ENCODE measurements at regions not wholly inside any gene's neighbourhood (a gene's known extent, or its start where the extent isn't known, plus 50 kb on each side); places are given as distances from the start of the nearest gene placed in this dataset.

DNA sequence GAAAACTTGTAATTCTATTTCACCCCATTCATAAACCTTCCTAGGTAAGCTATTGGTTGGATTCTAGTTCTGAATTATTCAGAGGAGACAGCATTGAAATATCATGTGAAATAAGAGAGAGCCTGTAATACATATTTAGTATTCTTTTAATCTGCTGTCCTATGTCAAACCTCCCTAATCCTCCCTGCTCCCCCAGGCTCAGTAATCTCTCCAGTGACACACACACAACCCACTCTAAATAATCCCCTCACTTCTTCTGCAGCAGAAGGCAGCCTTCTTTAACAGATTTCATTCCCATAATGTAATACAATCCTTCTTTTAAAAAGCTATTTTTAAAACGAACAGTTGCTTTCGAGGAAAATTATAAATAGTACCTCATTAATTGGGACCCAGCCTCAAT, 639.7 kb upstream of the AUTS2 start:
- Histone ChIP-seq H3K9me3 (no peaks in the 10 kb centered on the region), H3K4me3 (no peak overlapping the region), H3K4me1 (replicated peaks) (no peaks in the 10 kb centered on the region), H3K36me3 (no peaks in the 10 kb centered on the region), H3K27ac (no peak overlapping the region), H3K27me3 (replicated peaks; ENCODE audit: insufficient read depth) (no peaks in the 10 kb centered on the region)
- DNase-seq (ENCODE audit: low spot score): no peak
- intact Hi-C loops (cut with DNase I): no loop called here
- WGBS: 39% methylated on average over 2 of the region's 2 CpGs
- TF ChIP-seq POLR2AphosphoS5 (IDR thresholded peaks at IDR 0.05) (no peak), POLR2A (IDR thresholded peaks at IDR 0.05) (no peak)
- TF ChIP-seq, protein P1, sequence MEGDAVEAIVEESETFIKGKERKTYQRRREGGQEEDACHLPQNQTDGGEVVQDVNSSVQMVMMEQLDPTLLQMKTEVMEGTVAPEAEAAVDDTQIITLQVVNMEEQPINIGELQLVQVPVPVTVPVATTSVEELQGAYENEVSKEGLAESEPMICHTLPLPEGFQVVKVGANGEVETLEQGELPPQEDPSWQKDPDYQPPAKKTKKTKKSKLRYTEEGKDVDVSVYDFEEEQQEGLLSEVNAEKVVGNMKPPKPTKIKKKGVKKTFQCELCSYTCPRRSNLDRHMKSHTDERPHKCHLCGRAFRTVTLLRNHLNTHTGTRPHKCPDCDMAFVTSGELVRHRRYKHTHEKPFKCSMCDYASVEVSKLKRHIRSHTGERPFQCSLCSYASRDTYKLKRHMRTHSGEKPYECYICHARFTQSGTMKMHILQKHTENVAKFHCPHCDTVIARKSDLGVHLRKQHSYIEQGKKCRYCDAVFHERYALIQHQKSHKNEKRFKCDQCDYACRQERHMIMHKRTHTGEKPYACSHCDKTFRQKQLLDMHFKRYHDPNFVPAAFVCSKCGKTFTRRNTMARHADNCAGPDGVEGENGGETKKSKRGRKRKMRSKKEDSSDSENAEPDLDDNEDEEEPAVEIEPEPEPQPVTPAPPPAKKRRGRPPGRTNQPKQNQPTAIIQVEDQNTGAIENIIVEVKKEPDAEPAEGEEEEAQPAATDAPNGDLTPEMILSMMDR (IDR thresholded peaks at IDR 0.05): no peak

DNA sequence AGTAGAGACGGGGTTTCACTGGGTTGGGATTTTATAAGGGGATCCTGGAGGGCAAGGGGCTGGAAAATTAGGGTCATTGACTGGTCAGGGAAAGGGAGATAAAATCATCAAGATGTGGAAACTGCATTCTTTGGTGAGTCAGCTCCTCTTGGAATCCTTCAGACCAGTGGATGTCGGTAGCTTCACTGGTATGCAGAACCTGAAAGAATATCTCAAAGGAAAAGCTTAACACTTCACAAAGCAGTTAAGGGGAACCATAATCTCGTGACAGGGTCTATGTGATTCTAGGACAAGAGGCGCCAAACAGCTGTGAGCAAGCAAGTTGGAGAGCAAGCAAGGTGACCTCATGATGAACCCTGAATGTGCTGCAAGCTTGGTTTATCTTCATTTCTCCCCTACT, 634.7 kb upstream of the AUTS2 start:
- TF ChIP-seq, protein P1 (IDR thresholded peaks at IDR 0.05): no peak
- no peak for TF ChIP-seq POLR2A (IDR thresholded peaks at IDR 0.05)
- Histone ChIP-seq H3K4me3 (no peak overlapping the region), H3K27ac (no peak overlapping the region), H3K36me3 (no peaks in the 10 kb centered on the region), H3K4me1 (replicated peaks) (no peaks in the 10 kb centered on the region), H3K9me3 (no peaks in the 10 kb centered on the region), H3K27me3 (replicated peaks; ENCODE audit: insufficient read depth) (no peaks in the 10 kb centered on the region)
- intact Hi-C loops (cut with DNase I): no loop called here
- DNase-seq (ENCODE audit: low spot score): no peak
- WGBS: 53% methylated on average over 4 of the region's 4 CpGs

DNA sequence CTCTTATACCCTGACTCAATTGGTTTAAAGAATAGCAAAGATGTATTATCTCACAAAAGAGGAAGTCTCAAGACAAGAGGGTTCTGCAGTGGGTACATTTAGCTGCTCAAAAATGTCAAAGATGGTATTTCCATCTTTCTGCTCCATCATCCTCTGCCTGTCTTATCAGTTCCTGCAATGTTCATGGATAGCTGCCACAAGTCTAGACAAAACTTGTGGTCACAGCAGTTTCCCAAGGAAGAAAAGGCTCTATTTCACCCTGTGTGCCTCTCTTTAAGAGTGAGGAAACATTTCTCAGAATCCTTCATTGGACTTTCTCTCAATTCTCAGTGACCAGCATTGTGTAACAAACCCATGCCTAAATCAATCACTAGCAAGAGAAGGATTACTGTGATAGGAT, 634.2 kb upstream of the AUTS2 start:
- no peaks in the 10 kb centered on the region for H3K9me3 ChIP-seq

DNA sequence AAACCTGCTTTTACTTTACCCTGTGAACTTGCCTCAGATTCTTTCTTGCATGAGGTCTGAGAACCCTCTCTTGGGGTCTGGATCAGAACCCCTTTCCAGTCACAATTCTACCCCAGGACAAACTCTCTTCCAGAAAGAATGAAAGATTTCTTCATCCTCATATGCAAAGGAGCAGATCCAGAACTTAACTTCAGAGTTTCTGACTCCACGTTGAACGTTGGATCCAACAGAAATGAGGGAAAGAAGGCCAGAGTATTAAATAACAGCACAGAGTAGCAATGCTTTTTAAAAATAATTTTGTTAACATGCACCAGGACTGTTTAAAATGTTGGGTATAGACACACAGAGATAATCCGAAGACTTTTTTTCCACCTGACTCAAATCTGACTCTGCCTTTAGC, 632.9 kb upstream of the AUTS2 start:
- H3K9me3 ChIP-seq: no peaks in the 10 kb centered on the region
- no peaks in the 10 kb centered on the region for H3K27me3 ChIP-seq (replicated peaks; ENCODE audit: insufficient read depth)
- no peaks in the 10 kb centered on the region for H3K36me3 ChIP-seq
- TF ChIP-seq, protein P1 (IDR thresholded peaks at IDR 0.05): no peak
- no peak for TF ChIP-seq POLR2AphosphoS5 (IDR thresholded peaks at IDR 0.05)
- no peak for TF ChIP-seq POLR2A (IDR thresholded peaks at IDR 0.05)
- no peaks in the 10 kb centered on the region for H3K4me1 ChIP-seq (replicated peaks)
- no peak overlapping the region for H3K4me3 ChIP-seq
- no peak for DNase-seq (ENCODE audit: low spot score)
- intact Hi-C loops (cut with DNase I): no loop called here
- WGBS: 75% methylated on average over 3 of the region's 3 CpGs
- H3K27ac ChIP-seq: no peak overlapping the region

More for the DNA sequence above, 634.2 kb upstream of the AUTS2 start:
- DNase-seq (ENCODE audit: low spot score): no peak
- Histone ChIP-seq H3K27me3 (replicated peaks; ENCODE audit: insufficient read depth) (no peaks in the 10 kb centered on the region), H3K4me3 (no peak overlapping the region), H3K27ac (no peak overlapping the region), H3K36me3 (no peaks in the 10 kb centered on the region), H3K4me1 (replicated peaks) (no peaks in the 10 kb centered on the region)
- intact Hi-C loops (cut with DNase I): no loop called here
- TF ChIP-seq POLR2AphosphoS5 (IDR thresholded peaks at IDR 0.05): no peak
- no peak for TF ChIP-seq POLR2A (IDR thresholded peaks at IDR 0.05)
- TF ChIP-seq, protein P1 (IDR thresholded peaks at IDR 0.05): no peak

DNA sequence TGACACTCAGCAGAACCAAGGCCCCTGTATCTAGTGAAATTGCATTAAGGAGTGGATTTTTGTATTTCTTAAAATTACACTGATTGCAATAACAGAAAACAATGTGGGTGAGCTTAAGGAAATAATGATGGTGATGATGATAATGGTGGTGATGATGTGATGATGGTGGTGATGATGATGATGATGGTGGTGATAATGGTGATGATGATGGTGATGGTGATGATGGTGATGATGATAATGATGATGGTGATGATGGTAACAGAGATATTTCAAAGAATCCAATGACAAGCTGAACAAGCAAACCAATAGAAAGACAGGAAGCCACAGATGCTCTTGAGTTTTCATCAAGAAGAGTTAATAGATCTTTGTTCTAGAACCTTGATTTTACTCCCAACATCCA, 630.7 kb upstream of the AUTS2 start:
- H3K27me3 ChIP-seq (replicated peaks; ENCODE audit: insufficient read depth): peaks cover 3% of the 10 kb centered on the region
- H3K27ac ChIP-seq: no peak overlapping the region
- H3K4me3 ChIP-seq: no peak overlapping the region
- intact Hi-C loops (cut with DNase I): no loop called here
- no peak for DNase-seq (ENCODE audit: low spot score)
- TF ChIP-seq POLR2A (IDR thresholded peaks at IDR 0.05) (no peak), POLR2AphosphoS5 (IDR thresholded peaks at IDR 0.05) (no peak)
- TF ChIP-seq, protein P1 (IDR thresholded peaks at IDR 0.05): no peak
- H3K9me3 ChIP-seq: no peaks in the 10 kb centered on the region
- H3K36me3 ChIP-seq: no peaks in the 10 kb centered on the region
- no peaks in the 10 kb centered on the region for H3K4me1 ChIP-seq (replicated peaks)
